Thyroid gland (tissue), 4 donors: ENCODE measurements at regions not wholly inside any gene's neighbourhood (a gene's known extent, or its start where the extent isn't known, plus 50 kb on each side); places are given as distances from the start of the nearest gene placed in this dataset.

Experiments used
- POLR2A ChIP-seq, 2 donors: fragments of 450-650 bp; IDR thresholded peaks; one replicate each; pipeline ENCODE4 v1.6.1; 2017; ENCODE audit warnings: antibody characterized with exemption in 2 of 2, mild to moderate bottlenecking in 2 of 2, moderate library complexity in 1 of 2
- TF ChIP-seq, protein P1 (sequence below), 6 experiments: fragments of 200-600 bp in 3 of 6; fragments of 450-650 bp in 3 of 6; sonication (generic) in 3 of 6; IDR thresholded peaks; one replicate each; pipeline ENCODE4 v1.5.1; 2016 to 2019; ENCODE audit warnings: antibody characterized with exemption in 6 of 6, mild to moderate bottlenecking in 2 of 6, inconsistent platforms in 1 of 6, moderate library complexity in 1 of 6

DNA sequence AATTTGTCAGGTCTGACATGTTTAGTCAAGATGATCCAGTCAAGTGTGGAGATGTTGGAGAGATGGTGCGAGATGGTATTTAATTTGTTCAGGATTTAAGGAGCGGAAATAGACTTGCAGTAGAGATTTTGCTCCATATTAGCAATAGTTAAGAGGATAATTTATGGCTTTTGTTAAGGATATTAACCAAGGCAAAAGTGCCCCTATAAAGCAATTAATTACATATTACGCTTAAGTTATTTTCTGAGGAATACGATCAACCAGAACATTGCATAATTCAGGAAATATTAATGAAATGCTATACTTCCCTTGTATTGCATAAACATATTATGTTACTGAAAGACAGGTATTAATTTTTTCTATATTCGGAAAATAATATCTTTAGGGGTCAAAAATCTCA lies 83.9 kb downstream of the ZIC1 start:
- TF ChIP-seq, protein P1, sequence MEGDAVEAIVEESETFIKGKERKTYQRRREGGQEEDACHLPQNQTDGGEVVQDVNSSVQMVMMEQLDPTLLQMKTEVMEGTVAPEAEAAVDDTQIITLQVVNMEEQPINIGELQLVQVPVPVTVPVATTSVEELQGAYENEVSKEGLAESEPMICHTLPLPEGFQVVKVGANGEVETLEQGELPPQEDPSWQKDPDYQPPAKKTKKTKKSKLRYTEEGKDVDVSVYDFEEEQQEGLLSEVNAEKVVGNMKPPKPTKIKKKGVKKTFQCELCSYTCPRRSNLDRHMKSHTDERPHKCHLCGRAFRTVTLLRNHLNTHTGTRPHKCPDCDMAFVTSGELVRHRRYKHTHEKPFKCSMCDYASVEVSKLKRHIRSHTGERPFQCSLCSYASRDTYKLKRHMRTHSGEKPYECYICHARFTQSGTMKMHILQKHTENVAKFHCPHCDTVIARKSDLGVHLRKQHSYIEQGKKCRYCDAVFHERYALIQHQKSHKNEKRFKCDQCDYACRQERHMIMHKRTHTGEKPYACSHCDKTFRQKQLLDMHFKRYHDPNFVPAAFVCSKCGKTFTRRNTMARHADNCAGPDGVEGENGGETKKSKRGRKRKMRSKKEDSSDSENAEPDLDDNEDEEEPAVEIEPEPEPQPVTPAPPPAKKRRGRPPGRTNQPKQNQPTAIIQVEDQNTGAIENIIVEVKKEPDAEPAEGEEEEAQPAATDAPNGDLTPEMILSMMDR (IDR thresholded peaks at IDR 0.05), result no peak
- TF ChIP-seq POLR2A (IDR thresholded peaks at IDR 0.05), result no peak
